ENCODE measurements at regions not wholly inside any gene's neighbourhood (a gene's known extent, or its start where the extent isn't known, plus 50 kb on each side); places are given as distances from the start of the nearest gene placed in this dataset.

DNA sequence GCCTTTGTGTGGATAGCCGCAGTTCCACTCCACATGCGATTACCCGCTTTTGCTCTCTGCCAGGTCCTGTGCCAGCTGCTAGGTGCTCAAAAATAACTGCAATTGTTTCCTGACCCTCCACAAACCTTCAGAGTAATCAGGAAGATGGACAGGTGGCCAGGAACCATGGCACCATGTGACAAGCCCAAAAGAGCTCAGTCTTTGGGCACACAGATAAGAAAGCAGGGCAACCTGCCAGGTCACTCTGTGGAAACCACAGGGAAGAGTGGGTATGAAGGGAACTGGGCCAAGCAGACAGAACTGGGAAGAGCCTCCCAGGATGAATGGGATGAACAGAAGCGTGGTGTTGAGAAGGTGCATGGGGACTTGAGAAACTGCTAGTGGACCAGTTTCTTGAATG lies 79.4 kb upstream of the AGAP1 start:
- no peak for DNase-seq
- ChIA-PET CTCF (no interaction called here), POLR2A (no interaction called here)
- H3K36me3 Mint-ChIP-seq (ENCODE audit: low read depth), result no peaks in the 10 kb centered on the region
- H3K27ac Mint-ChIP-seq, result no peak overlapping the region
- no peak for ATAC-seq (ENCODE audit: low read depth)
- H3K9me3 Mint-ChIP-seq, result peaks cover 3% of the 10 kb centered on the region
- intact Hi-C loops (cut with micrococcal nuclease), result no loop called here
- peaks cover 3% of the 10 kb centered on the region for H3K27me3 Mint-ChIP-seq
- H3K4me3 Mint-ChIP-seq, result no peak overlapping the region
- TF ChIP-seq CTCF (IDR thresholded peaks at IDR 0.05), result no peak
- H3K4me1 Mint-ChIP-seq, result no peaks in the 10 kb centered on the region

- DNase-seq (no peak), ATAC-seq (ENCODE audit: low read depth) (no peak)
- intact Hi-C loops (cut with micrococcal nuclease), result no loop called here
- Mint-ChIP-seq H3K4me3 (no peak overlapping the region), H3K4me1 (no peaks in the 10 kb centered on the region), H3K27ac (no peak overlapping the region), H3K27me3 (peaks cover 3% of the 10 kb centered on the region), H3K9me3 (peaks cover 3% of the 10 kb centered on the region), H3K36me3 (ENCODE audit: low read depth) (no peaks in the 10 kb centered on the region)
- CTCF ChIA-PET, result no interaction called here
- TF ChIP-seq CTCF (IDR thresholded peaks at IDR 0.05), result no peak
- POLR2A ChIA-PET, result no interaction called here
These were observed 76.9 kb upstream of the AGAP1 start for GRCh38 chr2:235416858-235417499.

- Mint-ChIP-seq H3K4me3 (no peak overlapping the region), H3K9me3 (peaks cover 3% of the 10 kb centered on the region), H3K36me3 (ENCODE audit: low read depth) (no peaks in the 10 kb centered on the region), H3K27ac (no peak overlapping the region), H3K27me3 (peaks cover 3% of the 10 kb centered on the region), H3K4me1 (no peaks in the 10 kb centered on the region)
- TF ChIP-seq CTCF (IDR thresholded peaks at IDR 0.05), result no peak
- no peak for DNase-seq
- intact Hi-C loops (cut with micrococcal nuclease), result no loop called here
- ChIA-PET POLR2A (no interaction called here), CTCF (no interaction called here)
- ATAC-seq (ENCODE audit: low read depth), result no peak
These were observed 74.9 kb upstream of the AGAP1 start for GRCh38 chr2:235418918-235419317.

DNA sequence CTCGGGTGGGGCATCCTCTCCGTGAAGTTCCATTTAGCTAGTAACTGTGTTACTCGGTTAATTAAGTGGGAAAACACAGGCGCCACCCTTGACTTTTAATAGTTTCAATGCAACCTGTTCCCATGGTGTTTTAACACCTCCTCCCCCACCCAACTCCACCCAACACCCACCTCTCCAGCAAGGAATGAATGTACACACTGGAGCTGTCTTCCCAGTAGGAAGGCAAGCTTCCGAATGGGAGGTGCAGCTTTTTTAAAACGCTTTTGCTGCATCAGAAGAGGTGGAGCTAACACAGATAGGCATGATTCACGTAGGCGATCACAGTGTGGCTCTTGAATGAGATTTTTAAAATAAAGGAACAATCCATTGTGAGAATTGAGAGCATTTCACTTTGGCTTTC lies 73.8 kb upstream of the AGAP1 start:
- no peak overlapping the region for H3K27ac Mint-ChIP-seq
- TF ChIP-seq CTCF (IDR thresholded peaks at IDR 0.05), result no peak
- H3K36me3 Mint-ChIP-seq (ENCODE audit: low read depth), result no peaks in the 10 kb centered on the region
- H3K4me1 Mint-ChIP-seq, result no peaks in the 10 kb centered on the region
- peaks cover 7% of the 10 kb centered on the region for H3K9me3 Mint-ChIP-seq
- H3K4me3 Mint-ChIP-seq, result no peak overlapping the region
- ATAC-seq (ENCODE audit: low read depth) (no peak), DNase-seq (no peak)
- ChIA-PET CTCF (no interaction called here), POLR2A (no interaction called here)
- H3K27me3 Mint-ChIP-seq, result peaks cover 3% of the 10 kb centered on the region
- intact Hi-C loops (cut with micrococcal nuclease), result no loop called here

DNA sequence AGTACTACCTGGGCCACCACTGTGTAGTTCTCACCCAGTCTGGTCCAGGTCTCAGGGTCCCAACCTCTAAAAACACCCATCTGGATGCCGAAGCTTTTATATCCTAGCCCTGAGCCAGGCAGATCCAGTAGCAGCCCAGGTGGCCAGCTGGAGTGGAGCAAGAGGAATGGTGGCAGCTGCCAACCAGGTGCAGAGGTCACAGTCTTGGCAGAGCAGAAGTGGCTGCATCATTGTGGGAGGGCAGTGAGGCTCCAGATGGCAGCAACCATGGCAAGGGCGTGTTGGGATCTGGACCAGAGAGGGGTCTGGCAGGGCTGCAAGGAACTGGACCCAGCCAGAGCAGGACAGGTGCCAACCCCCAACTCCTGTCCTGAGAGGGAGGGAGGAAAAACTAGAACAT lies 72.2 kb upstream of the AGAP1 start:
- ChIA-PET POLR2A (no interaction called here), CTCF (no interaction called here)
- intact Hi-C loops (cut with micrococcal nuclease), result no loop called here
- DNase-seq (no peak), ATAC-seq (ENCODE audit: low read depth) (no peak)
- H3K9me3 Mint-ChIP-seq, result peaks cover 7% of the 10 kb centered on the region
- no peaks in the 10 kb centered on the region for H3K36me3 Mint-ChIP-seq (ENCODE audit: low read depth)
- H3K4me3 Mint-ChIP-seq, result no peak overlapping the region
- H3K27me3 Mint-ChIP-seq, result peaks cover 3% of the 10 kb centered on the region
- H3K27ac Mint-ChIP-seq, result no peak overlapping the region
- H3K4me1 Mint-ChIP-seq, result no peaks in the 10 kb centered on the region
- TF ChIP-seq CTCF (IDR thresholded peaks at IDR 0.05), result no peak
